GM13977 (cell line): ENCODE measurements at regions not wholly inside any gene's neighbourhood (a gene's known extent, or its start where the extent isn't known, plus 50 kb on each side); places are given as distances from the start of the nearest gene placed in this dataset.

Experiments
- DNase-seq: peaks from one replicate; pipeline ENCODE4 v3.0.0; 2012; ENCODE audit warnings: low spot score
- in situ Hi-C: fragments of 300-500 bp; cut with MboI; formaldehyde crosslinking; loops from one replicate; pipeline ENCODE4 v1.12.0; 2022; ENCODE audit warnings: low sequenced_read_pairs, low pct_unique_long_range_greater_than_20kb, mixed read lengths, inconsistent platforms; ENCODE audit not compliant: unreplicated experiment
- TF ChIP-seq, protein P1 (sequence below): IDR thresholded peaks from 2 replicates; pipeline ENCODE4 v1.5.1; 2012; ENCODE audit warnings: mild to moderate bottlenecking, control low read depth; ENCODE audit not compliant: insufficient read depth; ENCODE audit errors: extremely low read depth, missing control alignments

- TF ChIP-seq, protein P1, sequence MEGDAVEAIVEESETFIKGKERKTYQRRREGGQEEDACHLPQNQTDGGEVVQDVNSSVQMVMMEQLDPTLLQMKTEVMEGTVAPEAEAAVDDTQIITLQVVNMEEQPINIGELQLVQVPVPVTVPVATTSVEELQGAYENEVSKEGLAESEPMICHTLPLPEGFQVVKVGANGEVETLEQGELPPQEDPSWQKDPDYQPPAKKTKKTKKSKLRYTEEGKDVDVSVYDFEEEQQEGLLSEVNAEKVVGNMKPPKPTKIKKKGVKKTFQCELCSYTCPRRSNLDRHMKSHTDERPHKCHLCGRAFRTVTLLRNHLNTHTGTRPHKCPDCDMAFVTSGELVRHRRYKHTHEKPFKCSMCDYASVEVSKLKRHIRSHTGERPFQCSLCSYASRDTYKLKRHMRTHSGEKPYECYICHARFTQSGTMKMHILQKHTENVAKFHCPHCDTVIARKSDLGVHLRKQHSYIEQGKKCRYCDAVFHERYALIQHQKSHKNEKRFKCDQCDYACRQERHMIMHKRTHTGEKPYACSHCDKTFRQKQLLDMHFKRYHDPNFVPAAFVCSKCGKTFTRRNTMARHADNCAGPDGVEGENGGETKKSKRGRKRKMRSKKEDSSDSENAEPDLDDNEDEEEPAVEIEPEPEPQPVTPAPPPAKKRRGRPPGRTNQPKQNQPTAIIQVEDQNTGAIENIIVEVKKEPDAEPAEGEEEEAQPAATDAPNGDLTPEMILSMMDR: no peak
- in situ Hi-C loops: no loop called here
- DNase-seq: no peak
These were observed 269.7 kb downstream of the ISL1 start for GRCh38 chr5:51652980-51653379.

GRCh38 chr5:51657340-51658240 lies 274.3 kb downstream of the ISL1 start:
- TF ChIP-seq, protein P1: no peak
- in situ Hi-C loops: no loop called here
- DNase-seq: no peak

GRCh38 chr5:51661646-51662265 lies 278.5 kb downstream of the ISL1 start:
- TF ChIP-seq, protein P1: no peak
- DNase-seq: no peak
- in situ Hi-C loops: no loop called here

- in situ Hi-C loops: no loop called here
- no peak for DNase-seq
These were observed 281.4 kb downstream of the ISL1 start for GRCh38 chr5:51664491-51665250.

GRCh38 chr5:51665251-51665593 lies 282.0 kb downstream of the ISL1 start:
- TF ChIP-seq, protein P1: no peak
- no peak for DNase-seq
- in situ Hi-C loops: no loop called here

More at GRCh38 chr5:51664491-51665250, 281.4 kb downstream of the ISL1 start:
- TF ChIP-seq, protein P1: no peak

DNA sequence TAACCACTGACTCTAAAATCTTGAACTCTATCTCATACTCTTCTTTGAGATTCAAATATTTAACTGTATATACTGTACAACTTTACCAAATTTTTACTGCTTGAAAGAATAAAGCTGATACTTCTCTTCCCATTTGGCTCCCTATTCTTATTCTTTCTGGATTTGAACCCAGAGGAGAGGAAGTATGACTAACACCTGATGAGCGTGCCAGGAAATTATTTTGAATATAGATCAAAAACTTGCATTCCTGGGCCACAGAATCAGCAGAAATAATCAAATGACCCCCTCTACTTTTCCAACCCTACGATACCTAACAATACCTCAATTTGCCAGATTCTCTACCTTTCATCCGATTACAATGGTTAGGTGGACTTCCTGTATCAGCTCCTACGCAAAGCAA lies 285.8 kb downstream of the ISL1 start:
- TF ChIP-seq, protein P1: no peak
- no peak for DNase-seq
- in situ Hi-C loops: no loop called here
